Panc1 (cell line): ENCODE measurements at regions not wholly inside any gene's neighbourhood (a gene's known extent, or its start where the extent isn't known, plus 50 kb on each side); places are given as distances from the start of the nearest gene placed in this dataset.

Experiments used
- TF ChIP-seq, protein P1 (sequence below): fragments of 450-650 bp; IDR thresholded peaks from 2 replicates; pipeline ENCODE4 v1.5.1; 2017; ENCODE audit warnings: mild to moderate bottlenecking
- TF ChIP-seq, protein P2 (sequence below), 2 experiments: IDR thresholded peaks; 2 replicates each; pipeline ENCODE4 v1.6.1; 2011 to 2012; ENCODE audit warnings: low read depth in 2 of 2, control low read depth in 1 of 2, low read length in 1 of 2, mild to moderate bottlenecking in 1 of 2, moderate library complexity in 1 of 2; ENCODE audit not compliant: insufficient read depth in 1 of 2

GRCh38 chr22:34161431-34162123 lies 241.3 kb upstream of the LARGE1 start:
- TF ChIP-seq, protein P1, sequence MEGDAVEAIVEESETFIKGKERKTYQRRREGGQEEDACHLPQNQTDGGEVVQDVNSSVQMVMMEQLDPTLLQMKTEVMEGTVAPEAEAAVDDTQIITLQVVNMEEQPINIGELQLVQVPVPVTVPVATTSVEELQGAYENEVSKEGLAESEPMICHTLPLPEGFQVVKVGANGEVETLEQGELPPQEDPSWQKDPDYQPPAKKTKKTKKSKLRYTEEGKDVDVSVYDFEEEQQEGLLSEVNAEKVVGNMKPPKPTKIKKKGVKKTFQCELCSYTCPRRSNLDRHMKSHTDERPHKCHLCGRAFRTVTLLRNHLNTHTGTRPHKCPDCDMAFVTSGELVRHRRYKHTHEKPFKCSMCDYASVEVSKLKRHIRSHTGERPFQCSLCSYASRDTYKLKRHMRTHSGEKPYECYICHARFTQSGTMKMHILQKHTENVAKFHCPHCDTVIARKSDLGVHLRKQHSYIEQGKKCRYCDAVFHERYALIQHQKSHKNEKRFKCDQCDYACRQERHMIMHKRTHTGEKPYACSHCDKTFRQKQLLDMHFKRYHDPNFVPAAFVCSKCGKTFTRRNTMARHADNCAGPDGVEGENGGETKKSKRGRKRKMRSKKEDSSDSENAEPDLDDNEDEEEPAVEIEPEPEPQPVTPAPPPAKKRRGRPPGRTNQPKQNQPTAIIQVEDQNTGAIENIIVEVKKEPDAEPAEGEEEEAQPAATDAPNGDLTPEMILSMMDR: no peak
- TF ChIP-seq, protein P2, sequence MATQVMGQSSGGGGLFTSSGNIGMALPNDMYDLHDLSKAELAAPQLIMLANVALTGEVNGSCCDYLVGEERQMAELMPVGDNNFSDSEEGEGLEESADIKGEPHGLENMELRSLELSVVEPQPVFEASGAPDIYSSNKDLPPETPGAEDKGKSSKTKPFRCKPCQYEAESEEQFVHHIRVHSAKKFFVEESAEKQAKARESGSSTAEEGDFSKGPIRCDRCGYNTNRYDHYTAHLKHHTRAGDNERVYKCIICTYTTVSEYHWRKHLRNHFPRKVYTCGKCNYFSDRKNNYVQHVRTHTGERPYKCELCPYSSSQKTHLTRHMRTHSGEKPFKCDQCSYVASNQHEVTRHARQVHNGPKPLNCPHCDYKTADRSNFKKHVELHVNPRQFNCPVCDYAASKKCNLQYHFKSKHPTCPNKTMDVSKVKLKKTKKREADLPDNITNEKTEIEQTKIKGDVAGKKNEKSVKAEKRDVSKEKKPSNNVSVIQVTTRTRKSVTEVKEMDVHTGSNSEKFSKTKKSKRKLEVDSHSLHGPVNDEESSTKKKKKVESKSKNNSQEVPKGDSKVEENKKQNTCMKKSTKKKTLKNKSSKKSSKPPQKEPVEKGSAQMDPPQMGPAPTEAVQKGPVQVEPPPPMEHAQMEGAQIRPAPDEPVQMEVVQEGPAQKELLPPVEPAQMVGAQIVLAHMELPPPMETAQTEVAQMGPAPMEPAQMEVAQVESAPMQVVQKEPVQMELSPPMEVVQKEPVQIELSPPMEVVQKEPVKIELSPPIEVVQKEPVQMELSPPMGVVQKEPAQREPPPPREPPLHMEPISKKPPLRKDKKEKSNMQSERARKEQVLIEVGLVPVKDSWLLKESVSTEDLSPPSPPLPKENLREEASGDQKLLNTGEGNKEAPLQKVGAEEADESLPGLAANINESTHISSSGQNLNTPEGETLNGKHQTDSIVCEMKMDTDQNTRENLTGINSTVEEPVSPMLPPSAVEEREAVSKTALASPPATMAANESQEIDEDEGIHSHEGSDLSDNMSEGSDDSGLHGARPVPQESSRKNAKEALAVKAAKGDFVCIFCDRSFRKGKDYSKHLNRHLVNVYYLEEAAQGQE (IDR thresholded peaks at IDR 0.05; ENCODE audit: insufficient read depth in 1 of 2, low read depth in 2 of 2, low read length in 1 of 2): no peak
